Neural crest cell (in vitro differentiated cells): ENCODE measurements at regions not wholly inside any gene's neighbourhood (a gene's known extent, or its start where the extent isn't known, plus 50 kb on each side); places are given as distances from the start of the nearest gene placed in this dataset.

Experiments
- DNase-seq: peaks from one replicate; pipeline ENCODE4 v3.0.0; 2021; ENCODE audit warnings: low read depth, mixed read lengths, low spot score
- H3K27ac Mint-ChIP-seq: one replicate; pipeline ENCODE4 v1.8.0; 2021; ENCODE audit warnings: mild to moderate bottlenecking, mixed read lengths; ENCODE audit not compliant: unreplicated experiment
- H3K27me3 Mint-ChIP-seq: 2 replicates; pipeline ENCODE4 v1.8.0; 2021; ENCODE audit warnings: low read depth, mild to moderate bottlenecking, mixed read lengths
- H3K36me3 Mint-ChIP-seq: 2 replicates; pipeline ENCODE4 v1.8.0; 2021; ENCODE audit warnings: low read depth, mild to moderate bottlenecking, mixed read lengths
- H3K4me1 Mint-ChIP-seq: 2 replicates; pipeline ENCODE4 v1.8.0; 2021; ENCODE audit warnings: mixed read lengths
- H3K4me3 Mint-ChIP-seq: one replicate; pipeline ENCODE4 v1.8.0; 2021; ENCODE audit warnings: mild to moderate bottlenecking, mixed read lengths
- H3K9me3 Mint-ChIP-seq: 2 replicates; pipeline ENCODE4 v1.8.0; 2021; ENCODE audit warnings: mixed read lengths
- CTCF ChIP-seq: fragments of 200-600 bp; sonication (generic); conservative IDR thresholded peaks from 2 replicates; pipeline ENCODE4 v1.5.0; 2021; ENCODE audit warnings: antibody characterized with exemption, mild to moderate bottlenecking

- H3K27me3 Mint-ChIP-seq: no peaks in the 10 kb centered on the region
- no peak overlapping the region for H3K4me3 Mint-ChIP-seq
- no peak for DNase-seq
- no peaks in the 10 kb centered on the region for H3K9me3 Mint-ChIP-seq
- H3K36me3 Mint-ChIP-seq: peaks cover 2% of the 10 kb centered on the region
- peaks cover 41% of the 10 kb centered on the region for H3K4me1 Mint-ChIP-seq
- no peak overlapping the region for H3K27ac Mint-ChIP-seq
- no peak for TF ChIP-seq CTCF
These were observed 90.4 kb downstream of the ZNF608 start for GRCh38 chr5:124655921-124656511.

GRCh38 chr5:124655251-124655917 is 91.1 kb downstream of the ZNF608 start:
- H3K4me1 Mint-ChIP-seq: peaks cover 41% of the 10 kb centered on the region
- no peak for DNase-seq

GRCh38 chr5:124654418-124654817 is 92.0 kb downstream of the ZNF608 start:
- Mint-ChIP-seq H3K27me3 (no peaks in the 10 kb centered on the region), H3K4me1 (peaks cover 41% of the 10 kb centered on the region), H3K4me3 (no peak overlapping the region), H3K36me3 (peaks cover 4% of the 10 kb centered on the region), H3K9me3 (no peaks in the 10 kb centered on the region), H3K27ac (no peak overlapping the region)
- TF ChIP-seq CTCF: no peak
- DNase-seq: no peak

More at GRCh38 chr5:124655251-124655917, 91.1 kb downstream of the ZNF608 start:
- Mint-ChIP-seq H3K36me3 (peaks cover 2% of the 10 kb centered on the region), H3K27ac (no peak overlapping the region), H3K9me3 (no peaks in the 10 kb centered on the region), H3K4me3 (no peak overlapping the region), H3K27me3 (no peaks in the 10 kb centered on the region)
- TF ChIP-seq CTCF: no peak

GRCh38 chr5:124653666-124654065 is 92.8 kb downstream of the ZNF608 start:
- Mint-ChIP-seq H3K27ac (no peak overlapping the region), H3K4me3 (no peak overlapping the region), H3K27me3 (no peaks in the 10 kb centered on the region), H3K9me3 (no peaks in the 10 kb centered on the region), H3K36me3 (peaks cover 4% of the 10 kb centered on the region), H3K4me1 (peaks cover 41% of the 10 kb centered on the region)
- no peak for DNase-seq
- TF ChIP-seq CTCF: no peak

DNA sequence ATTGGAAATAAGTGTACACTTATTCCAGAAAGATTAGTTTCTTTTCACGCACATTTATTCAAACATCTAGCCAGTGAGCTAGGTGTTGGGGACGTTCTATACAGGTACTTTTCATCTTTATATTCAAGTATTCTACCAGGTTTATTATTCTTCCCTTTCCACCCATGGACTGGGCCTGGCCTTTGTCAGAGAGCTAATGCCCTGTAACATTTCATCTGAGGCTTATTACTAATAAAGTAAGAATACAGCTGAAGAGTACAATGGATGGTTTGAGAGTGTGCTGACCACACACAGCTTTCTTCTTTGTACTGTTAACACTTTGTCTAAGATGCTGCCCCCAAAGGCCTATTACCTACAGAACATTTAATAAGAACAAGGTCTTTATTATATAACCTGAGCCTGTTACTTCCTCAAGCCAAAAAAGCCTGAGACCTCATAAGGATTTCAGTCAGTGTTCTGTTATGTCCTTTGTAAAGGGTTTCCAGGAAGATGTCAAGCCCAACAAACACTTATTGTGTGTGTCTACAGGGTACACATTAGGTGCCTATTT is 93.5 kb downstream of the ZNF608 start:
- no peak for DNase-seq
- H3K4me1 Mint-ChIP-seq: peaks cover 42% of the 10 kb centered on the region
- peaks cover 11% of the 10 kb centered on the region for H3K36me3 Mint-ChIP-seq
- H3K4me3 Mint-ChIP-seq: no peak overlapping the region
- TF ChIP-seq CTCF: no peak
- no peaks in the 10 kb centered on the region for H3K9me3 Mint-ChIP-seq
- H3K27ac Mint-ChIP-seq: no peak overlapping the region
- H3K27me3 Mint-ChIP-seq: no peaks in the 10 kb centered on the region
